UCSD-AML1 (cell line): ENCODE measurements at regions not wholly inside any gene's neighbourhood (a gene's known extent, or its start where the extent isn't known, plus 50 kb on each side); places are given as distances from the start of the nearest gene placed in this dataset.

Experiments
- DNase-seq: peaks from one replicate; lab custom pipeline; 2025; ENCODE audit not compliant: unreplicated experiment; lab: John Stamatoyannopoulos, UW

- DNase-seq: no peak
Observed at GRCh38 chr5:175805256-175806011, 65.9 kb upstream of the CPLX2 start.

- no peak for DNase-seq
Observed at GRCh38 chr5:175808711-175809110, 62.7 kb upstream of the CPLX2 start.

GRCh38 chr5:175809531-175810121, 61.8 kb upstream of the CPLX2 start:
- DNase-seq: no peak

GRCh38 chr5:175810457-175810856, 60.9 kb upstream of the CPLX2 start:
- DNase-seq: no peak

GRCh38 chr5:175811589-175811988, 59.8 kb upstream of the CPLX2 start:
- DNase-seq: no peak

GRCh38 chr5:175813943-175814630, 57.3 kb upstream of the CPLX2 start:
- DNase-seq: no peak

- DNase-seq: no peak
Observed at GRCh38 chr5:175814691-175815090, 56.7 kb upstream of the CPLX2 start.

GRCh38 chr5:175815126-175815913, 56.1 kb upstream of the CPLX2 start:
- DNase-seq: no peak

GRCh38 chr5:175816348-175816747, 55.0 kb upstream of the CPLX2 start:
- DNase-seq: no peak

GRCh38 chr5:175819090-175819425, 52.3 kb upstream of the CPLX2 start:
- no peak for DNase-seq

GRCh38 chr5:175820230-175820629, 51.1 kb upstream of the CPLX2 start:
- no peak for DNase-seq
